Activated T-cell treated with anti-CD3 and anti-CD28 coated beads, Interleukin-2, amount 50 U/mL, for 4 hours (primary cell): ENCODE measurements at regions not wholly inside any gene's neighbourhood (a gene's known extent, or its start where the extent isn't known, plus 50 kb on each side); places are given as distances from the start of the nearest gene placed in this dataset.

Source experiments
- ATAC-seq, 2 donors: fragments of 200-7000 bp; cut with Tn5 transposase; one replicate each; pipeline ENCODE4 v1.10.0; 2021
- DNase-seq: peaks from one replicate; pipeline ENCODE4 v3.0.0-alpha.2; 2020
- H3K27me3 Mint-ChIP-seq: one replicate; pipeline ENCODE4 v1.8.0; 2021; ENCODE audit warnings: low read depth, mixed read lengths
- H3K36me3 Mint-ChIP-seq: one replicate; pipeline ENCODE4 v1.8.0; 2022; ENCODE audit warnings: mixed read lengths; ENCODE audit not compliant: insufficient read depth
- H3K4me1 Mint-ChIP-seq: one replicate; pipeline ENCODE4 v1.8.0; 2021; ENCODE audit warnings: low read depth, mixed read lengths
- H3K4me3 Mint-ChIP-seq: one replicate; pipeline ENCODE4 v1.8.0; 2021; ENCODE audit warnings: mild to moderate bottlenecking, moderate library complexity, mixed read lengths
- H3K9me3 Mint-ChIP-seq: one replicate; pipeline ENCODE4 v1.8.0; 2021; ENCODE audit warnings: mixed read lengths

DNA sequence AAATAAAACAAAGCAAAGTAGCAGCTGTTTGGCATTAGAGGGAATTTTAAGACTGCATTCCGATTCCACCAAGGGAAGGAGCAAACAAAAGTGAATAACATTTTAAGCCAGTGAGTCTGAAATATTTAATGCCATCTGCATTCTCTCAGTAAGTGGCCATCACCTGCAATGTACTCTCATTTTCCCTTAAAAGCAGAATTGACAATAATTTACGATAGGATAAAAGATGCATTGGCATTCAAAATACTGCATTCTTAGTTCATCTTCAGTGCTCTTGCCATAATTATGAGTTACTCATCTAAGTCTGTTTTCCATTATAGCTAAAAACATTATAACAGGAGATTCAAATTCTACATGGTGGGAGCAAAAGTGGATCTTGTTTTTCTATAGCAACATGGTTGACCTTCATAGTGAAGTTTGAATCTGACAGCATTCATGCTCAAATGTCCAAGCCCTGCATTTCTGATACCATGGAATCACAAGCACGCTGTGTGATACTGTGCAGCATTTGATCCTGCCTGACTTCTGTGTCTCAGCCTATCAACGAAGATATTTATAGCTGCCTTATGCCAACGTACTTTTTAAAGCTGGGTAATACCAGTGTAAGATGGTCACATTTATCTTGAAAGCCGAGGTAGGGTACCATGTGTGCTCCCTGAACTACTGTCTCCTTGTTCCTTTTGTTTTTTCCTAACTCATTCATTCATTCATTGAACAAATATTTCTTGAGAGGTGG lies 355.3 kb upstream of the IGFBP7 start:
- DNase-seq, result no peak
- Mint-ChIP-seq H3K36me3 (no peaks in the 10 kb centered on the region), H3K27me3 (no peaks in the 10 kb centered on the region), H3K4me3 (no peak overlapping the region), H3K9me3 (peaks cover 10% of the 10 kb centered on the region), H3K4me1 (no peaks in the 10 kb centered on the region)
- ATAC-seq, result no peak

DNA sequence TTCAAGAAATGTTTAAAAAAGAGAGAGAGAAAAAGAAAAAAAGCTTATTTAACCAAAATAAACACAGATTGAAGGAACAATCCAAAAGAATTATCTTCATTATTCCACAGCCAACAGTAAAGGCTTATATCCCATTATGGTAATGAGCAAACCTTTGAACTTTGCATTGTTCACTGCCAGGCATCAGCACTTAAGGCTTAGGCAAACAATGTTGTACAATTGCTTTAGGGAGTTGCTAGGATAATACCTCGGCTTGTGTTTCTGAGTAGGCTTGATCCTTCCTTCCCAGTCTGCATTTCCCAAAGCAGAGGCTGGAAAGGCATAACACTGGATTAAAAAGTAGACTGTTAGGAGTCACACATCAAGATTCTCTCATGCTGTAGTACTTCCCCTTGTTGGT lies 352.7 kb upstream of the IGFBP7 start:
- H3K27me3 Mint-ChIP-seq, result no peaks in the 10 kb centered on the region
- H3K36me3 Mint-ChIP-seq, result no peaks in the 10 kb centered on the region
- H3K4me1 Mint-ChIP-seq, result no peaks in the 10 kb centered on the region
- DNase-seq, result no peak
- H3K9me3 Mint-ChIP-seq, result peaks cover 10% of the 10 kb centered on the region
- no peak for ATAC-seq
- H3K4me3 Mint-ChIP-seq, result no peak overlapping the region

DNA sequence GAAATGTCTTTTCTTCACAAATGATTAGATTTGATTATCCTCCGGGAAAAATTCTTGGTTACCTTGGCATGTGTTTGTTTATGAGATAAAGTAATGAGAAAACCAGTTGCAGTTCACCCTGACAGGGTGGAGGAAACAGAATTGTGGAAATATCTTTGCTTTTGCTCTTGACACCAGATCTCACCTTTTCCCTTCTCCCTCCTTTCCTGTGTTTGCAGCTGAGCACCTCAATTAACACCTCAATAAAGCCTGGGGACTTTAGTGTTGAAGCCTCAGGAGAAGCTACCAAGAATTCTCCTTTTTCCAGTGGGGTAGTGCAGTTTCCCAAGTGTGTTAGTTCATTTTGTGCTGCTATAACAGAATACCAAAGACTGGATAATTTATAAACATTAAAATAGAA lies 350.8 kb upstream of the IGFBP7 start:
- peaks cover 9% of the 10 kb centered on the region for H3K9me3 Mint-ChIP-seq
- no peaks in the 10 kb centered on the region for H3K4me1 Mint-ChIP-seq
- H3K36me3 Mint-ChIP-seq, result no peaks in the 10 kb centered on the region
- no peak overlapping the region for H3K4me3 Mint-ChIP-seq
- no peak for ATAC-seq
- DNase-seq, result no peak
- H3K27me3 Mint-ChIP-seq, result no peaks in the 10 kb centered on the region

DNA sequence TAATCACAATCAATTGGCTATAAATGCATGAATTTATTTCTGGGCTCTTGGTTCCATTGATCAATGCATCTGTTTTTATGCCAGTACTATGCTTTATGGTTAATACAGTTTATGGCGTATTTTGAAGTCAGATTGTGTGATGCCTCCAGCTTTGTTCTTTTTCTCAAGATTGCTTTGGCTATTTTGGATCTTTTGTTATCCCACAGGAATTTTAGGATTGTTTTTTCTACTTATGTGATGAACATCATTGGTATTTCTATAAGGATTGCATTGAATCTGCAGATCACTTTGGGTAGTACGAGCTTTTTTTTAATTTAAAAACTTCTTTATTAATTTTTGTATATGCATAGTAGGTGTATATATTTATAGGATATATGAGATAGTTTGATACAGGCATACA lies 338.7 kb upstream of the IGFBP7 start:
- H3K36me3 Mint-ChIP-seq, result no peaks in the 10 kb centered on the region
- no peaks in the 10 kb centered on the region for H3K27me3 Mint-ChIP-seq
- DNase-seq (no peak), ATAC-seq (no peak)
- H3K4me1 Mint-ChIP-seq, result no peaks in the 10 kb centered on the region
- no peak overlapping the region for H3K4me3 Mint-ChIP-seq
- peaks cover 21% of the 10 kb centered on the region for H3K9me3 Mint-ChIP-seq

DNA sequence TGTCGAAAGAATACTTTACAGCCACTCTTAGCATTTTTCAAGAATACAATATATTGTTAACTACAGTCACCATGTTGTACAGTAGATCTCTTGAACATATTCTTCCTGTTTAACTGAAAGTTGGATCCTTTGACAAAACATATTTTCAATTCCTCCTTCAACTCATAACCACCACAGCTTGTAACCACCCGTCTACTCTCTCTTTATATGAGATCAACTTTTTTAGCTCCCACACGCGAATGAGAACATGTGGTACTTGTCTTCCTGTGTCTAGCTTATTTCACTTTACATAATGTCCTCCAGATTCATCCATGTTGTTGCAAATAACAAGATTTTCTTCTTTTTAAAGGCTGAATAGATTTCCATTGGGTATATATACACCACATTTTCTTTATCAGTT lies 338.3 kb upstream of the IGFBP7 start:
- Mint-ChIP-seq H3K9me3 (peaks cover 21% of the 10 kb centered on the region), H3K27me3 (no peaks in the 10 kb centered on the region), H3K36me3 (no peaks in the 10 kb centered on the region), H3K4me3 (no peak overlapping the region), H3K4me1 (no peaks in the 10 kb centered on the region)
- no peak for ATAC-seq
- no peak for DNase-seq

DNA sequence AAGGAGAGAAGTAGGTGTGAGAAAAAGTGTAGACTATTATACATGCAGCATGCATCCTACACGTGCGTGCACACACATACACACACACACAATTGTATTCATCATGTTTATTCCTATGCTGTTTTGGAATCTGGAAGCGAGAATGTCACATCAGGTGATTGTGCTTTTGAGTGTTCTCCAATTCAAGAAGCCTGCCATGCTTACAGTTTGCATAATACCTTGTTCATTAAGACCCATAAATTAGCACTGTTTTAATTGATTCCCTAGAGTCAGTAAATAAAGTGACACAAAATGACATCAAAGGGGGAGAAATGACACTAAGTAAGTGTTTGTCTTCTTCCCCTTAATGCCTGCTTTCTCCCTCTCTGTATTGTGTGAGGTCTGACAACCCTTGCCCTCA lies 336.1 kb upstream of the IGFBP7 start:
- ATAC-seq (no peak), DNase-seq (no peak)
- no peaks in the 10 kb centered on the region for H3K36me3 Mint-ChIP-seq
- H3K9me3 Mint-ChIP-seq, result peaks cover 7% of the 10 kb centered on the region
- no peaks in the 10 kb centered on the region for H3K27me3 Mint-ChIP-seq
- H3K4me3 Mint-ChIP-seq, result no peak overlapping the region
- H3K4me1 Mint-ChIP-seq, result no peaks in the 10 kb centered on the region

DNA sequence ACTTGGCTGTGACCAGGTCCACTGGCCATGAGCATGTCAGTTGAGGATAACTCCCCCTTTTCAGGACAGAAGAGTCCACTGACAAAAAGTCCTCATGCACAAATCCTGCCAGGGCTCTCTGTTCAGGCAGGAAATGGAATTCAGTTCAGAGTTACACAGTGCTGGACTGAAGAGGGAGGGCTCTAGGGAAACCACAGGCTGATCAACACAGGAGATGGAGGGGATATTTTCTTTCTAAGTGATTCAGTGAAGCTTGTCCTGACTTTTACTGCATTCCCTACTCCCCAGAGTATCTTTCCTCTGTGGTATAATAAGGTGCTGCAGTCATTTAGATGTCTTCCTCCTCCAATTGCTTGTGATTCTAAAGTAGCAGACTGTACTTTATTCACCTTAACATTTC lies 335.5 kb upstream of the IGFBP7 start:
- no peak for ATAC-seq
- no peaks in the 10 kb centered on the region for H3K4me1 Mint-ChIP-seq

DNA sequence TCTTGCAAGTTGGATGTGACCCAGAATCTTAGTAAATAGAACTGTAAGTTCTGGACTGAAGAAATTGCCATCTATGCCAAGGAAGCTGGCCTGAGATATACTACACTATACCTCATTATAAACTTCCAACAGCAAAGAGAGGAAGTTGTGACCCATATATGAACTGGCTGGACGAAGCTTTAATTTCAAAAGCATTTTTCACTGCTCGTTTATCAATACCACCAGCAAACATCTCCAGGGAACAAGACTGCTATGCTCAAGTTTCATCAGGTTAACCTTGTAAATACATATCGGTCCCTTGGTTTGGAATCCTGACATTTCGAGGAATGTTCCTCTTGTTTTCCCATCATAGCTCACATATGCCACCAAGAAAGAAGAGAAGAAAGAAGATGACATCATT lies 334.5 kb upstream of the IGFBP7 start:
- Mint-ChIP-seq H3K9me3 (peaks cover 3% of the 10 kb centered on the region), H3K4me3 (no peak overlapping the region), H3K27me3 (no peaks in the 10 kb centered on the region), H3K36me3 (no peaks in the 10 kb centered on the region), H3K4me1 (no peaks in the 10 kb centered on the region)
- DNase-seq (no peak), ATAC-seq (no peak)

More for the DNA sequence above, 335.5 kb upstream of the IGFBP7 start:
- Mint-ChIP-seq H3K27me3 (no peaks in the 10 kb centered on the region), H3K9me3 (peaks cover 3% of the 10 kb centered on the region), H3K36me3 (no peaks in the 10 kb centered on the region), H3K4me3 (no peak overlapping the region)
- no peak for DNase-seq

DNA sequence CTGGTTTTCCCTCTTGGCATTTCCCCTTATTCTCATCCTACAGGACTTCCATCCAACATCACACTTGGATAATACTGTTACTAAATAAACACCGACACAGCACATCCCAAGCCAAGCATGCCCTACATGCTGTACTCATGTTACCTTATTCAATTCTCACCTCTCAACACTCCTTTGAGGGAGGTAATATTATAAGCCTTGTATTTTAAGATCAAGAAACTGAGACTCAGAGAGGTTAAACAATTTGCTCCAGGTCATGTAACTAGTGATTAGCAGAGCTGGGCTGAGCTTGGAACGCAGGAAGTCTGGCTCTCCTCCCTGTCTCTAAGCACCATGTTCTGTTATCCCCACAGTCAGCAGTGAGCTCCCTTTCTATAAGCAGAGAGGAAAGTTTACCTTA lies 333.6 kb upstream of the IGFBP7 start:
- Mint-ChIP-seq H3K36me3 (no peaks in the 10 kb centered on the region), H3K27me3 (no peaks in the 10 kb centered on the region), H3K9me3 (peaks cover 3% of the 10 kb centered on the region), H3K4me1 (no peaks in the 10 kb centered on the region), H3K4me3 (no peak overlapping the region)
- ATAC-seq, result no peak
- DNase-seq, result no peak

DNA sequence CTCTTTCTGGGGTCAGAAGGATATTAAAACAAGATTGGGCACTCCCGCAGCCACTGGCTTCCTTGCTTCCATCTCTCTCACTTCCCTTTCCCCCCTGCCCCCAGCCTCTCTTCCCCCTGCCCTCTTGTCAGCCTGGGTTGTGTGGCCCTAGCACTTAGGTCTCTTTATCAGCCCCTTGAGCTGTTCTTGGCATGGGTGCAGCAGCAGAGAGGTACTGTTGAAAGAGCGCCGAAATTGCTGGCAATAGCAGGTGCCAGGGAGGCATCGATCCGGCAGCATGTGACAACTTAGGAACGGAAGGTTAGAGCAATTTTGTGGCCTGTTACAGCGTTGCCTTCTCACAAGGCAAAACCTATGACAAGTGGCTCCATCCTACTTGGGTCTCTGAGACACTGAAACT lies 333.1 kb upstream of the IGFBP7 start:
- Mint-ChIP-seq H3K4me3 (no peak overlapping the region), H3K4me1 (no peaks in the 10 kb centered on the region), H3K36me3 (no peaks in the 10 kb centered on the region), H3K27me3 (no peaks in the 10 kb centered on the region), H3K9me3 (peaks cover 3% of the 10 kb centered on the region)
- ATAC-seq (no peak), DNase-seq (no peak)

DNA sequence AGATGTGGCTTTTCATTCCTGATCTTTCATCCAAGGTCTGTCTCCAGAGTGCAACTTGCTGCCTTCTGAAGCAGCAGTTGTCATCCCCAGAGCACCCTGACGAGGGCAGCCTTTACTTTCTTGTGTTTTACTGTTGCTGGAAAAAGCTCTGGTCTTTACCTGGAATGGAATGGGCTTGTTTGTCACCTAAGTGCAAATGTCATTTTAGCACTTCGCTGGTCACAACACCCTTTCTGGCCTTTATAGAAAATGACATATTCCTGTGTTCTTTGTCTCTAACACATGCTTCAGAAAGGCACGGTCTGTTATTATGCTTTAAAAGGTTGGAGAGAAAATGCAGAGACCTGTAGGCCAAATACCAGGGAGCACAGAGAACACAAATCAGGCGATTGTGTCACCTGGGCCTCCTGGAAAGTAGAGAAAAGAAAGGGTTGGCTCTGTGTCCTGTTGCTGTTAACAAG lies 332.7 kb upstream of the IGFBP7 start:
- Mint-ChIP-seq H3K9me3 (peaks cover 3% of the 10 kb centered on the region), H3K4me1 (no peaks in the 10 kb centered on the region), H3K27me3 (no peaks in the 10 kb centered on the region), H3K4me3 (no peak overlapping the region), H3K36me3 (no peaks in the 10 kb centered on the region)
- ATAC-seq, result no peak
- DNase-seq, result no peak

DNA sequence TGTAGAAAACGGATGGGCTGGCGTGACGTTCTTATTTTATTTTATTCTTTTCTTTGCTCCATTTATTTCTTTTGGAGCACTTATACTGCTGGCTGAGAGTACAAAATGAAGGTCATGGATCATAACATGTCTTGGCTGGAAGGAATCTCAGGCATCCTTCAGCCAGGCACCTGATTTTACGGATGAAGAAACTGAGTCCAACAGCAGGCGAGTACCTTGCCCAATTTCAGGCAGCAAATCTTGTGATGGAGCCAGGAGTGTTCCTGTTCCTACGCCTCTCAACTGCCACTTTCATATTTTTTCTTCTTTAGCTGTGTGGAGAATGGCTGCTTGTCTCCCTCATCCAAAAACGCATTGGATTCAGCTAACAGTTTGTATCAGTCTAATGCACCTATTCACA lies 332.1 kb upstream of the IGFBP7 start:
- DNase-seq, result no peak
- H3K9me3 Mint-ChIP-seq, result peaks cover 3% of the 10 kb centered on the region
- H3K4me3 Mint-ChIP-seq, result no peak overlapping the region
- no peaks in the 10 kb centered on the region for H3K36me3 Mint-ChIP-seq
- no peaks in the 10 kb centered on the region for H3K27me3 Mint-ChIP-seq
- ATAC-seq, result no peak
- no peaks in the 10 kb centered on the region for H3K4me1 Mint-ChIP-seq

DNA sequence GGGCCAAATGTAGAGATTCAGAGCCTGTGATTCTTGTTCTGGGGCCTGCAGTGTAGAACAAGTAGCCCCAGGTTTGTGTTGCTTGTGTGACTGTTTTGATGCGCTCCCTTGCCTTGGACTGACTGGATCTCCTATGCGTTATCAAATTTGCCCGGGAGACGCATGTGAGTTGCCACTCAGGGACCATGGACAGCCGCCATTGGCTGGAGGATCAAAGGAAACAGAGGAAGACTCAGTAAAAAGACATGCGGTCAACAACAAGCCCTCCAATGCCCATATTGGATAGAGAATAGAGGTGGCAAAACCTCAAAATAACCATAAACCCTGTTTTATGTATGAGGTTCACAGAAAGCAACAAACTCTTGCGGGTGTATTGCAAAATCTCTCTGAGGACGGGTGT lies 327.5 kb upstream of the IGFBP7 start:
- Mint-ChIP-seq H3K27me3 (no peaks in the 10 kb centered on the region), H3K4me3 (no peak overlapping the region), H3K36me3 (no peaks in the 10 kb centered on the region), H3K9me3 (no peaks in the 10 kb centered on the region), H3K4me1 (no peaks in the 10 kb centered on the region)
- ATAC-seq, result no peak
- DNase-seq, result no peak

DNA sequence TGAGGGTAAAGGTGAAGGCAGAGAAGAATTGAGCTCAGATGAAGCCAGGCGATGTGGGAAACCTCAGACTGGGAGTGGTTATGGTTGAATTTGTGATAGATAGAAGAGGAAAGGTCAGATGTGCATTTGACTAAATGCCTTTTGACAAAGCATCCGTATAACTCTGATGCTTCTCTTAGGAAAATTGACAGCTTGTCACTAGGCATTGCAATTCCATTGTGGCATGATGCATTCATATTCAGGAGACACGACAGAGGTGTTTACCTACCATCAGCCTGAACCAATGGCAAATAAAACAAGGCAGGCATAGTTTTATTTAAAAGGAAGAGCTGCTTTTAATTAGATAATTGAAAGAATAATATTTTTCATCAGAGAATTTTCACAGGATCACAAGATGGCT lies 325.1 kb upstream of the IGFBP7 start:
- no peaks in the 10 kb centered on the region for H3K36me3 Mint-ChIP-seq
- no peaks in the 10 kb centered on the region for H3K9me3 Mint-ChIP-seq
- no peak for ATAC-seq

DNA sequence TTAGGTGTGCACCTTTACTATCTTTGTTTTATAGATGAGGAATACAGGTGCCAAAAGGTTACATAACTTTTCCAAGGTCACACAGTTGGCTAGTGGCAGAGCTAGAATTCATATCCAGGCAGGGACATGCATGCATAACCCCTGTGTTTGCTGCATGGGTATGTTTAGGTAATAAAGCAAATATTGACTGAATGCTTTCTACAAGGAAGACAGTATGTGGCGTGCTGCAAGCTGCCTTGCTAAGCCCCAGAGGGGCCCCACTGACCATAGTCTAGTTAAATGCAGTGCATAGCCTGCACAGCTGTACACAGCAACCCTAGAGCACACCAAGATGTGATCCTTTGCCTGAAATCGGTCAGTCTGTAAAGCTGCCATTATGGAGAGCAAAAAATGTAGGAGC lies 320.5 kb upstream of the IGFBP7 start:
- Mint-ChIP-seq H3K27me3 (no peaks in the 10 kb centered on the region), H3K4me1 (no peaks in the 10 kb centered on the region), H3K9me3 (no peaks in the 10 kb centered on the region), H3K36me3 (no peaks in the 10 kb centered on the region), H3K4me3 (no peak overlapping the region)
- DNase-seq (no peak), ATAC-seq (no peak)

More for the DNA sequence above, 325.1 kb upstream of the IGFBP7 start:
- Mint-ChIP-seq H3K4me1 (no peaks in the 10 kb centered on the region), H3K4me3 (no peak overlapping the region), H3K27me3 (no peaks in the 10 kb centered on the region)
- no peak for DNase-seq
